ENCODE measurements at regions not wholly inside any gene's neighbourhood (a gene's known extent, or its start where the extent isn't known, plus 50 kb on each side); places are given as distances from the start of the nearest gene placed in this dataset.

- Histone ChIP-seq H4K20me1 (ENCODE audit: control insufficient read depth, insufficient read depth) (no peaks in the 10 kb centered on the region), H3K36me3 (ENCODE audit: control insufficient read depth in 2 of 2, insufficient read depth in 2 of 2, low read length in 1 of 2) (no peaks in the 10 kb centered on the region), H3K27ac (ENCODE audit: control insufficient read depth, insufficient read depth) (no peak overlapping the region), H3K4me1 (ENCODE audit: control insufficient read depth, insufficient read depth, low read length) (no peaks in the 10 kb centered on the region), H3K4me3 (no peak overlapping the region), H3K9me3 (replicated peaks; ENCODE audit: control insufficient read depth, insufficient read depth, low read length) (no peaks in the 10 kb centered on the region), H3K27me3 (replicated peaks in 1 of 2; ENCODE audit: control insufficient read depth in 2 of 2, insufficient read depth in 2 of 2, low read length in 1 of 2) (no peaks in the 10 kb centered on the region), H3K4me2 (ENCODE audit: control insufficient read depth, insufficient read depth) (no peak overlapping the region), H3K79me2 (ENCODE audit: control insufficient read depth, insufficient read depth, low read length) (no peaks in the 10 kb centered on the region), H2AFZ (ENCODE audit: control insufficient read depth, low read depth, low read length) (no peak overlapping the region), H3K9ac (ENCODE audit: control insufficient read depth, insufficient read depth, low read length) (no peak overlapping the region)
- ChIA-PET SMC1A (ENCODE audit: uncharacterized antibody, unreplicated experiment) (no interaction called here), CTCF (no interaction called here), POLR2A (no interaction called here), RAD21 (ENCODE audit: unreplicated experiment) (interaction anchor here (0.7 kb wide), 1 partner anchor 15 kb away, joined by 3 read pairs; no protein-coding TSS in a partner anchor)
- ATAC-seq (no peak), DNase-seq (ENCODE audit: low read depth, low spot score) (no peak), FAIRE-seq (no peak)
- BruUV-seq (replicated peaks), result no TSS peak
- WGBS (ENCODE audit: insufficient coverage, insufficient replicate concordance, low lambda C conversion rate, missing lambda C conversion rate), result 0% methylated on average over 2 of the region's 2 CpGs
- in situ Hi-C loops (cut with MboI) (no loop called here), intact Hi-C loops (cut with micrococcal nuclease; ENCODE audit: unreplicated experiment) (no loop called here)
- no peak for TF ChIP-seq ZBTB33 (IDR thresholded peaks at IDR 0.05)
- TF ChIP-seq RUNX3 (IDR thresholded peaks at IDR 0.05; ENCODE audit: low read length), result no peak
- TF ChIP-seq FOXK2 (IDR thresholded peaks at IDR 0.05), result no peak
- TF ChIP-seq TAF1 (IDR thresholded peaks at IDR 0.05; ENCODE audit: borderline replicate concordance, low read depth, low read length), result no peak
- no peak for TF ChIP-seq ZNF24 (IDR thresholded peaks at IDR 0.05)
- no peak for TF ChIP-seq NR2C2 (IDR thresholded peaks at IDR 0.05; ENCODE audit: borderline replicate concordance, control insufficient read depth, insufficient read length, low read depth)
- no peak for TF ChIP-seq PAX5 (IDR thresholded peaks at IDR 0.05; ENCODE audit: borderline replicate concordance, low read depth, low read length)
- TF ChIP-seq ZNF207 (IDR thresholded peaks at IDR 0.05; ENCODE audit: borderline replicate concordance), result no peak
- no peak for TF ChIP-seq ESRRA (IDR thresholded peaks at IDR 0.05; ENCODE audit: low read length)
Measured at GRCh38 chr18:45528712-45529336, 86.5 kb upstream of the SLC14A2 start.

Data from GM12878 (cell line).